ENCODE measurements at regions not wholly inside any gene's neighbourhood (a gene's known extent, or its start where the extent isn't known, plus 50 kb on each side); places are given as distances from the start of the nearest gene placed in this dataset.

DNA sequence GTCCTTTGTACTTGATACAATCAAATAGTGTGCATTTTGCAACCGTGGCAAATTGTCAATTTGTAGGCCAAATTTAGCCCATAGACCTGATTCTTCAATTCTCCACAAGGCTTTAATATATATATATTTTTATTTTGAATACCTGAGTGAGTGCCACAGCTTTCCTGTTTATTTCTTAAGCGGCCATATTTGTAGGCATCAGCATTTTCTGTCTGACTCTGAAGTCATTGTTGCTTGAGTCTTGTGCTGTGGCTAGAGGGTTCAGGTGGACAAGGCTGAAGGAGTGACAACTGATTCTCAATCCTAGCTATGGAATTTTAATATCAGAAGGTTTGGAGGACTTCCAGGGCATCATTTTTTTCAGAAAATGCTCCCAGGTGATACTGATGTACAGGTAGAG lies 75.6 kb upstream of the NAALADL2 start:
- Mint-ChIP-seq H3K27me3 (no peaks in the 10 kb centered on the region), H3K4me3 (no peak overlapping the region), H3K27ac (no peak overlapping the region), H3K9me3 (peaks cover 24% of the 10 kb centered on the region), H3K36me3 (ENCODE audit: low read depth) (no peaks in the 10 kb centered on the region), H3K4me1 (ENCODE audit: low read depth) (no peaks in the 10 kb centered on the region)
- intact Hi-C loops (cut with micrococcal nuclease), result no loop called here

DNA sequence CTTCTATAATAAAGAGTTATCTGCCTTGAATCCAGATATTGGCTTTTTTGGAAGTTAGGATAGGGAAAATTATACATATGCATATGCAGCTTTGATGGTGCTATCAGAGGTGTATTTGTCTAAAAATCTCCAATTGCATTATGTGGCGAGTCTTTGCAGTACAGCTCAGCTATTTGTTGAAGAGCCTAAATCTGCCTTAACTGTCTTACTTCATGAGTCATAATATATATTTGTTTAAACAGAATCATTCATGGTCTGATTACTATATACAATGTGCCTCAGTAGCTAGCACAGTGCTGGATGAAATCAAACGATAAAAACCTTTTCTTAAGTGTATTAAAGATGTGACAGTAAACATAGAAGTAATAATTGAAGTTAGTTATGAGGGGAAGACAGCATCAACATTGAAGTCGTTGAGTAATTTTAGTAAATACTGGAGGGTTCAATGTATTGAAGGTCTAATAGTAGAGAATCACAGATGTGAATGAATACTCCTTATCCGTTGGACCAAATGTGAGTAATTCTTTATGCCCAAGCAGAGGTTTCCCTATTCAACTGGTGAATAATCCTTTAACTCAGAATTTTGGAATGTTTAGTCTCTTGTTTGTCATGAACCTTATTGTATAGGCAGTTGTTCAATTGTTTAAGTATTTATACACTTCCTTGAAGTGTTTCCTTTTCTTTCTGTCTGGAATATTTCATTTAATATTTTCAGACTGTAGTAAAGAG lies 74.8 kb upstream of the NAALADL2 start:
- Mint-ChIP-seq H3K27ac (no peak overlapping the region), H3K36me3 (ENCODE audit: low read depth) (no peaks in the 10 kb centered on the region), H3K9me3 (peaks cover 24% of the 10 kb centered on the region), H3K27me3 (no peaks in the 10 kb centered on the region), H3K4me3 (no peak overlapping the region), H3K4me1 (ENCODE audit: low read depth) (no peaks in the 10 kb centered on the region)
- intact Hi-C loops (cut with micrococcal nuclease), result no loop called here

DNA sequence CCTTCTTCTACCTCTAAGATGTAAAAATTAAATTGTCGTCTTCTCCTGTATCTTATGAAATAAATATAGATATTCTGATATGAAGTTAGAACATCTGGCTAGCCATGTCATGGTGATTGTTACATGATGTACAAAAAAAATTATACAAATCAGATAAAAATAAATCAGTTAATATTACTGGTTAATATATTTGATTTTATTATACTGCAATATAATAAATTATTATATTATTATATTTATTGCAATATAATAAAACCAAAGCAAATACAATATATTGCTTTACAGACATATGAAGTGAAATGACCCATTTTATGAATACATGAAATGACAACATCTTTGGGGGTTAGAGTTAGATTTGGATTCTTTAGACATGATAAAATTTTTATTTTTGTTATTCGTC lies 72.3 kb upstream of the NAALADL2 start:
- peaks cover 3% of the 10 kb centered on the region for H3K9me3 Mint-ChIP-seq
- H3K36me3 Mint-ChIP-seq (ENCODE audit: low read depth), result no peaks in the 10 kb centered on the region
- intact Hi-C loops (cut with micrococcal nuclease), result no loop called here
- H3K27ac Mint-ChIP-seq, result no peak overlapping the region
- no peaks in the 10 kb centered on the region for H3K4me1 Mint-ChIP-seq (ENCODE audit: low read depth)
- no peaks in the 10 kb centered on the region for H3K27me3 Mint-ChIP-seq
- H3K4me3 Mint-ChIP-seq, result no peak overlapping the region

DNA sequence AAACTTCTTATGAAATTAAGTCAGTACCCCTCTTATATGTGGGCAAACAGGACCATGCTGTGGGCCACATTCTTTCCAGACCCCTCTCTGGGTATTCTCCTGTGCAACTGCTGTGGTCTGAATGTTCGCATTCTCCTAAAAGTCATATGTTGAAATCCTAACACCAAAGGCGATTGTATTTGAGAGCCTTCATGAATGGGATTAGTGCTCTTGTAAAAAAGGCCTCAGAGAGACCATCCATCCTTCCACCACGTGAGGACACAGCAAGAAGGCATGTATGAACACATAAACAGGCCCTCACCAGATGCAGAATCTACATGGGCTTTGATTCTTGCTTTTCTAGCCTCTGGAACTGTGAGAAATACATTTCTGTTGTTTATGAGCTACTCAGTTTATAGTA lies 68.0 kb upstream of the NAALADL2 start:
- no peak overlapping the region for H3K4me3 Mint-ChIP-seq
- no peaks in the 10 kb centered on the region for H3K27me3 Mint-ChIP-seq
- H3K36me3 Mint-ChIP-seq (ENCODE audit: low read depth), result no peaks in the 10 kb centered on the region
- intact Hi-C loops (cut with micrococcal nuclease), result no loop called here
- no peaks in the 10 kb centered on the region for H3K4me1 Mint-ChIP-seq (ENCODE audit: low read depth)
- no peaks in the 10 kb centered on the region for H3K9me3 Mint-ChIP-seq
- H3K27ac Mint-ChIP-seq, result no peak overlapping the region

DNA sequence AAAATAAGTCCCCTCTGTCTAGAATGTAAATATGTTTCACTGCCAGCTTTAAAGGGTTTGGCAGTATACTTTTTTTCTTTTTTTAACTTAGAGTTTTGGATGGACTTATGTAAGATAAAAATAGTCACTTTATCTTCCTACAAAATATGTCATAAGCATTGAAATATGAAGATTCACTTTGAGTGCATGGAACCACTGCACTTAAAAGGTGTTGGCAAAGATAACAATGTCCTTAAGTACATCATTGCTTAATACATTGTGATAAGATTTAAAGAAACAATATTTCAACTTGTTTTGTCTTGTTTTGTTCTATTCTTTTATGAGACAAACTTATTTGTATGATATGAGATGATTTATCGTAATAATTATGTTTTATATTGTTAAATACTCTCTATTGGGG lies 66.3 kb upstream of the NAALADL2 start:
- H3K4me1 Mint-ChIP-seq (ENCODE audit: low read depth), result no peaks in the 10 kb centered on the region
- intact Hi-C loops (cut with micrococcal nuclease), result no loop called here
- H3K4me3 Mint-ChIP-seq, result no peak overlapping the region
- H3K27ac Mint-ChIP-seq, result no peak overlapping the region
- H3K36me3 Mint-ChIP-seq (ENCODE audit: low read depth), result no peaks in the 10 kb centered on the region
- H3K9me3 Mint-ChIP-seq, result peaks cover 9% of the 10 kb centered on the region
- no peaks in the 10 kb centered on the region for H3K27me3 Mint-ChIP-seq

All from dendritic cell treated with granulocyte-macrophage colony-stimulating factor and Interleukin-4, amounts not matched to agents 40 ng/mL and 50 ng/mL, for 4 days (primary cell).